ENCODE measurements at regions not wholly inside any gene's neighbourhood (a gene's known extent, or its start where the extent isn't known, plus 50 kb on each side); places are given as distances from the start of the nearest gene placed in this dataset.
"Not testable (repeated sequence)": the region's sequence is repeated elsewhere in the genome, so short reads cannot be mapped to it uniquely, and the experiment has no call there.

DNA sequence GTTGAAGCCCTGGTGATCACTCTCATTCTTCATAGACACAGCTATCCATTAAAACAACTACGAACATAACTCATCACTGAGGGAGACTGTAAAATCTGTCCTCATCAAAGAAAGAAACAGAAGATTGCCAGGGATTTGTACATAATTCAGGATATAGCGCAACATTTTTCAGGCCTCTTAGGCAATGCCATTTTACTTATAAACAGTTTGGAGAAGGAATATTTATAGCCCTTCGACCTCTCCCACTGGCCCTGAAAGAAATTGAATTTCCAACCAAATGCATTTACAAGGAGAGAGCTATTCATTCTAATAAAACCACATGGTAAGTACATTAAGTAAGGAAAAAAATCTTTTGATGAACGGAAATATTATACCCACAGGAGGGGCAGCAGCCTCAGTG, 295.0 kb downstream of the RAD51AP2 start:
- Histone ChIP-seq H3K27me3 (ENCODE audit: insufficient read depth, low read depth) (no peaks in the 10 kb centered on the region), H2AFZ (no peak overlapping the region), H3K4me2 (no peak overlapping the region), H3K9me3 (ENCODE audit: insufficient read depth, low read depth) (no peaks in the 10 kb centered on the region), H3K27ac (no peak overlapping the region), H3K4me3 (no peak overlapping the region), H4K20me1 (ENCODE audit: insufficient read depth) (no peaks in the 10 kb centered on the region), H3K9me2 (ENCODE audit: insufficient read depth) (no peaks in the 10 kb centered on the region), H3K79me2 (ENCODE audit: low read depth) (no peaks in the 10 kb centered on the region), H3K4me1 (replicated peaks; ENCODE audit: insufficient read depth) (no peaks in the 10 kb centered on the region), H3F3A (ENCODE audit: insufficient read depth, low read depth) (no peaks in the 10 kb centered on the region), H3K36me3 (ENCODE audit: low read depth) (no peaks in the 10 kb centered on the region)
- intact Hi-C loops (cut with micrococcal nuclease; ENCODE audit: unreplicated experiment): no loop called here
- CTCF ChIA-PET: no interaction called here
- POLR2A ChIA-PET (ENCODE audit: unreplicated experiment): no interaction called here
- BruUV-seq (replicated peaks): no TSS peak
- no peak for DNase-seq
- no peak for TF ChIP-seq EZH2 (IDR thresholded peaks at IDR 0.05; ENCODE audit: low read depth)
- TF ChIP-seq, protein P1, sequence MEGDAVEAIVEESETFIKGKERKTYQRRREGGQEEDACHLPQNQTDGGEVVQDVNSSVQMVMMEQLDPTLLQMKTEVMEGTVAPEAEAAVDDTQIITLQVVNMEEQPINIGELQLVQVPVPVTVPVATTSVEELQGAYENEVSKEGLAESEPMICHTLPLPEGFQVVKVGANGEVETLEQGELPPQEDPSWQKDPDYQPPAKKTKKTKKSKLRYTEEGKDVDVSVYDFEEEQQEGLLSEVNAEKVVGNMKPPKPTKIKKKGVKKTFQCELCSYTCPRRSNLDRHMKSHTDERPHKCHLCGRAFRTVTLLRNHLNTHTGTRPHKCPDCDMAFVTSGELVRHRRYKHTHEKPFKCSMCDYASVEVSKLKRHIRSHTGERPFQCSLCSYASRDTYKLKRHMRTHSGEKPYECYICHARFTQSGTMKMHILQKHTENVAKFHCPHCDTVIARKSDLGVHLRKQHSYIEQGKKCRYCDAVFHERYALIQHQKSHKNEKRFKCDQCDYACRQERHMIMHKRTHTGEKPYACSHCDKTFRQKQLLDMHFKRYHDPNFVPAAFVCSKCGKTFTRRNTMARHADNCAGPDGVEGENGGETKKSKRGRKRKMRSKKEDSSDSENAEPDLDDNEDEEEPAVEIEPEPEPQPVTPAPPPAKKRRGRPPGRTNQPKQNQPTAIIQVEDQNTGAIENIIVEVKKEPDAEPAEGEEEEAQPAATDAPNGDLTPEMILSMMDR (conservative IDR thresholded peaks at IDR 0.05): no peak

DNA sequence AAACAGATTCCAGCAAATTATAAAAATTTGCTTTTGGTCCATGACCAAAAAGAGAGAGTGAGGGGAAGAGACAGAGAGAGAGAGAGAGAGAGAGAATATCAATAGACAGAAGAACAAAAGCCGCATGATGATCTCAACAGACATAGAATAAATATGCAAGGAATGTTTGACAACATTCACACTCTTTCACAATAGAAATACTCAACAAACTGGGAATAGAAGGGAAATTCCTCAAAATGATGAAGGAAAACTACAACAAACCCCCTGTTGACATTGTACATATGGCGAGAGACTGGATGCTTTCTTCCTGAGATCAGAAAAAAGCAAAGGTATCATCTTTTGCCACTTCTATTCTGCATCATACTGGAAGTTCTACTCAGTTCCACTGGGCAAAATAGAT, 309.7 kb downstream of the RAD51AP2 start:
- Histone ChIP-seq H3K27me3 (ENCODE audit: insufficient read depth, low read depth) (no peaks in the 10 kb centered on the region), H3K9me2 (ENCODE audit: insufficient read depth) (no peaks in the 10 kb centered on the region; the same call in none of the 2 replicates), H2AFZ (no peak overlapping the region), H4K20me1 (ENCODE audit: insufficient read depth) (no peaks in the 10 kb centered on the region), H3K79me2 (ENCODE audit: low read depth) (no peaks in the 10 kb centered on the region), H3F3A (ENCODE audit: insufficient read depth, low read depth) (no peaks in the 10 kb centered on the region), H3K4me3 (no peak overlapping the region), H3K9me3 (ENCODE audit: insufficient read depth, low read depth) (no peaks in the 10 kb centered on the region), H3K27ac (no peak overlapping the region), H3K36me3 (ENCODE audit: low read depth) (no peaks in the 10 kb centered on the region), H3K4me1 (replicated peaks; ENCODE audit: insufficient read depth) (no peaks in the 10 kb centered on the region), H3K4me2 (no peak overlapping the region)
- intact Hi-C loops (cut with micrococcal nuclease; ENCODE audit: unreplicated experiment): no loop called here
- POLR2A ChIA-PET (ENCODE audit: unreplicated experiment): no interaction called here
- CTCF ChIA-PET: no interaction called here
- TF ChIP-seq, protein P1 (conservative IDR thresholded peaks at IDR 0.05): no peak
- TF ChIP-seq EZH2 (IDR thresholded peaks at IDR 0.05; ENCODE audit: low read depth): no peak
- DNase-seq: no peak
- BruUV-seq (replicated peaks): no TSS peak

DNA sequence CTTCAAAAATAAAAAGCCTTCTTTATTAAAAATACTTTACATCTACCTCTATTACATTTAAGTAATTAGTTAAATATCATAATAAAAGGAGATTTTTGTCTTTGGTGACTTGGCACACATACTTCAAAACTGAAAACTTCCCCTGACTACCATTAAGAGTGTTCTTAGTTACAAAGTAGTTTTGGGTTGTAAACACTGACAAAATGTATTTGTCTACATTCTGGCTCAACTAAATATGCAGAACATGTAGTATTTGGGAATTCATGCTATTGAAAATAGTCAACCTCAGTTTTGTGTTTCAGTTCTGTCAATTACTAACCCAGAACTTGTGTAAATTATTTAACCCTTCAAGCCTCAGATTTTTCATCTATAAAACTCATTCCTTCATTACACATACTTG, 311.5 kb downstream of the RAD51AP2 start:
- Histone ChIP-seq H3F3A (ENCODE audit: insufficient read depth, low read depth) (no peaks in the 10 kb centered on the region), H3K27ac (no peak overlapping the region), H3K9me2 (ENCODE audit: insufficient read depth) (no peaks in the 10 kb centered on the region; the same call in 1 of the 2 replicates), H3K27me3 (ENCODE audit: insufficient read depth, low read depth) (no peaks in the 10 kb centered on the region), H3K36me3 (ENCODE audit: low read depth) (no peaks in the 10 kb centered on the region), H3K4me2 (no peak overlapping the region), H3K4me3 (no peak overlapping the region), H3K79me2 (ENCODE audit: low read depth) (no peaks in the 10 kb centered on the region), H2AFZ (no peak overlapping the region), H4K20me1 (ENCODE audit: insufficient read depth) (no peaks in the 10 kb centered on the region), H3K9me3 (ENCODE audit: insufficient read depth, low read depth) (no peaks in the 10 kb centered on the region), H3K4me1 (replicated peaks; ENCODE audit: insufficient read depth) (no peaks in the 10 kb centered on the region)
- no peak for TF ChIP-seq EZH2 (IDR thresholded peaks at IDR 0.05; ENCODE audit: low read depth)
- TF ChIP-seq, protein P1 (conservative IDR thresholded peaks at IDR 0.05): no peak
- no peak for DNase-seq
- ChIA-PET POLR2A (ENCODE audit: unreplicated experiment) (no interaction called here), CTCF (no interaction called here)
- intact Hi-C loops (cut with micrococcal nuclease; ENCODE audit: unreplicated experiment): no loop called here
- no TSS peak for BruUV-seq (replicated peaks)

DNA sequence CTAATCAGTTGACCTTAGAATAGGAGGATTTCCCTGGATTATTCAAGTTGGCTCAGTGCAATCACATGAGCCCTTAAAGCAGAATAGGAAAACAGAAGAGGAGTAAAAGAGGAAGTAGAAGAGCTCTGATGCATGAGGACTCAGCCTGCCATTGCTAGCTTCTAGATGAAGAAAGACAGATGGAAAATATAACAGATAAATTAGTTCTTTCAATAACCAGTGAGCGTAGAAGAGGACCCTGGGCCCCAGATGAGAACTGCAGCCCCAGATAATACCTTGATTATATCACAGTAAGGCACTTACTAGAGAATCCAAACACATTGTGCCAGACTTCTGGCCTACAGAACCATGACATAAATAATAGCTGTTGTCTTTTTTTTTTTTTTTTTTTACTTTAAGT, 314.0 kb downstream of the RAD51AP2 start:
- H3K4me2 ChIP-seq; H3F3A ChIP-seq (ENCODE audit: insufficient read depth, low read depth); H2AFZ ChIP-seq; H3K9me2 ChIP-seq (ENCODE audit: insufficient read depth); H3K79me2 ChIP-seq (ENCODE audit: low read depth); H3K4me1 ChIP-seq (replicated peaks; ENCODE audit: insufficient read depth); H3K27me3 ChIP-seq (ENCODE audit: insufficient read depth, low read depth); POLR2A ChIA-PET (ENCODE audit: unreplicated experiment); H4K20me1 ChIP-seq (ENCODE audit: insufficient read depth); H3K36me3 ChIP-seq (ENCODE audit: low read depth); intact Hi-C loops (cut with micrococcal nuclease; ENCODE audit: unreplicated experiment); BruUV-seq (replicated peaks); H3K27ac ChIP-seq; H3K9me3 ChIP-seq (ENCODE audit: insufficient read depth, low read depth); DNase-seq; CTCF ChIA-PET; H3K4me3 ChIP-seq: not testable (repeated sequence)

DNA sequence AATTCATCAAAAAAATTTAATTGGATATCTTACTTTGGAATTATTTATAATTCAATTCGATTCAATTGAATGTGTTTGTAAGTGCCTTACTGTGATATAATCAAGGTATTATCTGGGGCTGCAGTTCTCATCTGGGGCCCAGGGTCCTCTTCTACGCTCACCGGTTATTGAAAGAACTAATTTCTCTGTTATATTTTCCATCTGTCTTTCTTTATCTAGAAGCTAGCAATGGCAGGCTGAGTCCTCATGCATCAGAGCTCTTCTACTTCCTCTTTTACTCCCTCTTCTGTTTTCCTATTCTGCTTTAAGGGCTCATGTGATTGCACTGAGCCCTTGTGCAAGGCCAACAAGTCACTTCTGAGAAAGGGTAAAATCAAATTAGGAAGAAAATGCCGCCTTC, 315.6 kb downstream of the RAD51AP2 start:
- intact Hi-C loops (cut with micrococcal nuclease; ENCODE audit: unreplicated experiment); H3K9me3 ChIP-seq (ENCODE audit: insufficient read depth, low read depth); H3K27me3 ChIP-seq (ENCODE audit: insufficient read depth, low read depth); H3K4me3 ChIP-seq; H2AFZ ChIP-seq; POLR2A ChIA-PET (ENCODE audit: unreplicated experiment); H3K4me2 ChIP-seq; H3K27ac ChIP-seq; H4K20me1 ChIP-seq (ENCODE audit: insufficient read depth); H3K4me1 ChIP-seq (replicated peaks; ENCODE audit: insufficient read depth); DNase-seq; H3K79me2 ChIP-seq (ENCODE audit: low read depth); CTCF ChIA-PET; H3K9me2 ChIP-seq (ENCODE audit: insufficient read depth); H3F3A ChIP-seq (ENCODE audit: insufficient read depth, low read depth); H3K36me3 ChIP-seq (ENCODE audit: low read depth); BruUV-seq (replicated peaks): not testable (repeated sequence)

Measured in PC-9 (cell line).